ENCODE measurements at regions not wholly inside any gene's neighbourhood (a gene's known extent, or its start where the extent isn't known, plus 50 kb on each side); places are given as distances from the start of the nearest gene placed in this dataset.

DNA sequence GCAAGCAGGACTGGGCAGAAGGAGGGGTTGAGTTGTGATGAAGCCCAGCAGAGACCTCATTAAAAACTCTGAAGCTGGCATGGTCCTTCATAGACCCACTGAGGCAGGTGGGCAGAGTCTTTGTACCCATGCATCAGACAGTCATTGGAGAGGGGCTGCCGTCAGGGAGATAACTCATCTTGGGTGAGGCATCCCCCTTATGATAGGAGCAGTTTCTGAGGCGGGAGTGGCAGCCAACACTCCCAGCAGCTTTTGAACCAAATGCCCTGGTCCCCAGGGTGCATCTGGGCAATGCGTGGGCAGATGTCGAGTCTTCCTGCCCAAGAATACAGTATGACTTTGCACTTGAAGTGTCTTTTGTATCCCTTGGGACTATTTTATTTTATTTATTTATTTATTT, 68.1 kb downstream of the HTR5A start:
- ATAC-seq, result no peak
- intact Hi-C loops (cut with DNase I), result no loop called here
- no peak for DNase-seq

- ATAC-seq, result no peak
- intact Hi-C loops (cut with DNase I), result no loop called here
- DNase-seq, result no peak
Measured at GRCh38 chr7:155141562-155141961, 71.4 kb downstream of the HTR5A start.

DNA sequence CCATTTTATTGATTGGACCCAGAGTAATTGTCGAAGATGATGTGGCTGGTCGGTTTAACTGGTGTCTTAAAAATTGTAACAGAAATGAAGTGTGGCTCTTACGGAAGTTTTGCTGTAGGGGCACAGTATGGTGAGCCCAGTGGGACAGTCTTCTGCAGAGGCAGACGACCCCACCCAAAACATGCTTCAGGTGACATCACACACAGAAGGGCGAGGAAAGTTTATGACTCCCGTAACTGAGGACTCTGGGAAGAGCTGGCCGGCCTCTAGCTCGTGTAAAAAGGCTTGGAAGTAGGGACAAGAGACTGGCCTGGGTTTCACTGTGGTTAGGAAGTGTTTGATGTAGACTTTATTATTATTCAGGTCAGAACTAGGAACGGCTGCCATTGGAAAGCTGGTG, 73.3 kb downstream of the HTR5A start:
- intact Hi-C loops (cut with DNase I), result no loop called here
- DNase-seq, result no peak
- ATAC-seq, result no peak

GRCh38 chr7:155144371-155144770, 74.2 kb downstream of the HTR5A start:
- DNase-seq, result no peak

DNA sequence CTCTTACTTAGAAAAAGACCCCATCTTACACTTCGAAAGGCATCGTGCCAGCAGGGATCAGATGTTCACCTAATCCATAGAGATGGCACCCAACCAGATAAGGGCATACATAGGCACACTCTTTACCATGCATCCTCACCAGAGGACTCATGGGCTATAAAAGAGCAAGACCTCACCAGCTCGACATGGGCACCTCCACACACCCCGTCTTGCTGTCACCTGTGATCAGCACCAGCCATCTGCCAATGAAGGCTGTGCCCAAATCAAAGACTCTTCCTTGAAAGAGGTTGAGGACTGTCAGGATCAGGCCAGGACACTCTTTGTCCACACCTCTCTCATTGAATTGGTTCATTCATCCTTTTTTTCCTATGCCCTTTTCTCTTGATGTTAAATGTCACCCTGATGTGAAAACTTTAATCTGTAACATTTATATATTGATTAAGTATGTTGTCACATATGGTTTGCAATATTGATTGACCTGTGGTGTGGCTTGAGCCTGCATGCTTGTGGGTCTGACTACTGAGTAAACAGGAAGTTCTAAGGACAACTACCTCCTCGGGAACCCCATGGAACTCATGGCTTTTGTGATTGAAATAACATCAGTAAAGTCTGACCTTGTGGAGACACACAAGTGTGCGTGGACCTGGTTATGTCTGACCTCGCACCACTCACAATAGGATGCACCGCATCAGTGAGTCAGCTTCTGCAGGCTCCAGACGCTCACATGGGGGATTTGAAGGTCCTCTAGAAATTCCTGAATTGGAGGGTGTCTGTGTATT, 75.5 kb downstream of the HTR5A start:
- intact Hi-C loops (cut with DNase I), result no loop called here
- DNase-seq (no peak), ATAC-seq (no peak)

More at GRCh38 chr7:155144371-155144770, 74.2 kb downstream of the HTR5A start:
- intact Hi-C loops (cut with DNase I), result no loop called here
- ATAC-seq, result no peak

DNA sequence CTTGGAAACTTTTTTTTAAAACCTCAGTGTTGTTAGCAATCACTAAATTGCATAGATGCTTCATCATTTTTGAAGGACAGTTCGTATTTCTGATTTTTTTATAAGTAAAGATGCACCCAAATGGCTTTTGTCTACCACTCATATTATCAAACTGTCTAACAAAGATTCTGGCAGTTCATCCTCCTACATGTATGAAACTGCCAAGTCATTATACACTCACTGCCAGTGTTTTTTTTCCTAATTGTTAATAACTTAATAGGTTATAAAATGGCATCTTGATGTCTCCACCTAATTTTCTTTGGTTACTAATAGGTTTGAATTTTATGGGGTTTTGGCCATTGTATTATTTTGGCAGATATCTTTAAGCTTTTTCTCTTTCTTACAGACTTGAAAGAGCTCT, 77.0 kb downstream of the HTR5A start:
- ATAC-seq, result no peak
- intact Hi-C loops (cut with DNase I), result no loop called here

GRCh38 chr7:155147624-155148023, 77.5 kb downstream of the HTR5A start:
- DNase-seq (no peak), ATAC-seq (no peak)
- intact Hi-C loops (cut with DNase I), result no loop called here

More for the DNA sequence above, 77.0 kb downstream of the HTR5A start:
- DNase-seq, result no peak

GRCh38 chr7:155153676-155154075, 83.6 kb downstream of the HTR5A start:
- ATAC-seq, result no peak
- DNase-seq, result no peak
- intact Hi-C loops (cut with DNase I), result no loop called here

DNA sequence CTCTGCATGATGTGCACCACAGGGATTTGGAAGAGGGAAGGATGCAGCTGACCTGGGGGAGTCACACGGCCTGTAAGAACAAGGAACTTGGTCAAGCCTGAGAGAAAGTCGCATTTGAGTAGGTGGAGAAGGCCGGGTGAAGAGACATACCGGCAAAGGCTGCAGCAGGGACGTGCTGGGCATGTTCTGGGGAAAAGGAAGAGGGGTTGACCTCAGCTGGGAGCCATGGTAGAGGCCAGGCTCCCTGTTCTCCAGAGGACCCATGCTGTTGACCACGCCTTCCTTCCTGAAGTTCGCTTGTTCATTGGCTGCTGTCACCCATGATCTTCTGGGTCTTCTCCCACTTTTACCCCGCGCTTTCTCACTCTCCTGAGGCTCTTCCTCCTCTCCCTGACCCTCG, 84.5 kb downstream of the HTR5A start:
- intact Hi-C loops (cut with DNase I), result no loop called here
- ATAC-seq (no peak), DNase-seq (no peak)

DNA sequence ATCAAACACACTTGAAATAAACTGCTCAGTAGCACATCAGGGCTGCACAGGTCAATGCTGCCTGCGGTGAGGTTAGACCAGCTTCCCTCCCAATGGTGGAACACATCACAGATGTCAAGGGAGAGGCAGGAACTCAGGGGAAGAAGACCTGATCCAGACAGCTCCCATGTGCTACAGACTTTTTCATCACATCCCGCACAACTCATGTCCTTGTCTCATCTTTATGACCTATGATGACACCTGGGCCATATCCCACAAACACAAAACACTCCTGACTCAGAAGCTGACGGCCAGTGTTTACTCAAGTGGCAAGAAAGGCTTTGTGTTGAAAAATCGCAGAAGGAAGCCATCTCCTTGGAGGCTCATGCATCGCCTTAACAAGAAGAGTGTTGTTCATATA, 91.6 kb downstream of the HTR5A start:
- intact Hi-C loops (cut with DNase I), result no loop called here
- DNase-seq, result no peak
- no peak for ATAC-seq

DNA sequence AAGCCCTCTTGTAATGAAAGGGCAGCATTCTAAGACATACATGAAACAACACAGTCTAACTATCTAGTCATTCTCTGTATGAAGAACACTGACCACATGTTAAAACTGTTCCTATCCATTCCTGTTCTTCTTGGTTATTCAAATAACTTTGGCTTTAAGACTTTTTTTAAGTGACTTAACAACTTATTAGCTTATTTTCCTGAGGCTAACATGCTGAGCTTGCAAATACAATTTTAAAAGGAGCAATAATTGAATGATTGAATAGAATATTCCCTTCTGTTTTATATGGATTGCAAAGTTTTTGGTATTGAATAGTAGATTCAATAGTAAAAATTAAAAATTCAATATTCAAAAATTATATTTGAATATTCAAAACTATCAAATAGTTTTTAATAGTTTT, 92.3 kb downstream of the HTR5A start:
- intact Hi-C loops (cut with DNase I), result no loop called here
- ATAC-seq, result no peak

DNA sequence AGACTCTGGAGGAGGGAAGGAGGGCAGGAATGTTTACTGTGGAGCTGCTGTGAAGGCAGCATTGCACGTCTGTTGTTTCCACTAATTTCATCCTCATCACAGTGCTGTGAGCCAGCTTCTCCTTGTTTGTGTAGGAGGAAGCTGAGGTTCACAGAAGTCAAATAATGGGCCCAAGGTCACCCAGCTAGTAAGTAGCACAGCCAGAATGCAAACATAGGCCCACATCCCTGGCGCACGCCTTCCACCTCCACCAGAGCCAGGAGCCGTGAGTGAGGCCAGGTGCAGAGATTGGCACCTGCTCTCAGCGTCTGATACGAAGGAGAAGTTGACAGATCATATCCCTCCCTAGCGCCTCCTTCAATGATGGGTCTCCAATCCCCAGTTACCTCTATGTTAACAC, 93.6 kb downstream of the HTR5A start:
- DNase-seq (no peak), ATAC-seq (no peak)
- intact Hi-C loops (cut with DNase I), result no loop called here

More for the DNA sequence above, 92.3 kb downstream of the HTR5A start:
- DNase-seq, result no peak

DNA sequence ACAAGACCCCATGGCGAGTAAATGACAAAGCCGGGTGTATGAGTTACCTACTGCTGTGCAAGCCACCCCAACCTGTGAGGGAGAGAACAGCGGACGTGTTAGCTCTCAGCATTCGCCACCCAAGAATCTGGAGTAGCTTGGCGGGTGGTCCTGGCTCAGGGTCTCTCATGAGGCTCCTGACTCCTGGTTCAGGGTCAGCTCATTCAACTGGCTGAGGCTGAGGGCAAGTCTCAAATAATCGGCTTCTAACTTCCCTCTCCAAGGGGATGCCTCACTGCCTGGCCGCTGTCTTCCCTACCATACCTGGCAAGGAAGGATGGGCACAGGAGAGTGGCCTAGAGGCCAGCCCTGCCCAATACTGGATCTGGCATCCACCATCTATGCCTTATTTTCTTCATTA, 94.2 kb downstream of the HTR5A start:
- no peak for ATAC-seq
- no peak for DNase-seq
- intact Hi-C loops (cut with DNase I), result no loop called here

DNA sequence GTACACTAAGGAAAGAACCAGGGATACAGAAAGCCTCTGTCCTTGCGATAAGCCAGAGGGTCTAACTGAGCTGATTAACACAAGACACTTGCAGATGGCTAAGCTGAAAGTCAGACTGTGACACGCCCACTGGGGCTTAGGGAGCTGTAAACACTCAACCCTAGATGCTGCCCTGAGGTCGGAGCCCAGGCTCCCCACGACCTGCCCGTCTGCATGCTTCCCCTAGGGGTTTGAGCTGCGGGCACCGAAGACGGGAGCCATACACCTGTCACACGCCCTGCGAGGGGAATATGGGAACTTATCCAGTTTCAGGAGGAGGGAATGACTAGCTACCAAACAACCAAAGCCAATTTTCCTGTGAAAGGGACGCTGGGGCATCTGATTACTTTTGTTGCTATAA, 96.0 kb downstream of the HTR5A start:
- DNase-seq (no peak), ATAC-seq (no peak)
- intact Hi-C loops (cut with DNase I), result no loop called here

DNA sequence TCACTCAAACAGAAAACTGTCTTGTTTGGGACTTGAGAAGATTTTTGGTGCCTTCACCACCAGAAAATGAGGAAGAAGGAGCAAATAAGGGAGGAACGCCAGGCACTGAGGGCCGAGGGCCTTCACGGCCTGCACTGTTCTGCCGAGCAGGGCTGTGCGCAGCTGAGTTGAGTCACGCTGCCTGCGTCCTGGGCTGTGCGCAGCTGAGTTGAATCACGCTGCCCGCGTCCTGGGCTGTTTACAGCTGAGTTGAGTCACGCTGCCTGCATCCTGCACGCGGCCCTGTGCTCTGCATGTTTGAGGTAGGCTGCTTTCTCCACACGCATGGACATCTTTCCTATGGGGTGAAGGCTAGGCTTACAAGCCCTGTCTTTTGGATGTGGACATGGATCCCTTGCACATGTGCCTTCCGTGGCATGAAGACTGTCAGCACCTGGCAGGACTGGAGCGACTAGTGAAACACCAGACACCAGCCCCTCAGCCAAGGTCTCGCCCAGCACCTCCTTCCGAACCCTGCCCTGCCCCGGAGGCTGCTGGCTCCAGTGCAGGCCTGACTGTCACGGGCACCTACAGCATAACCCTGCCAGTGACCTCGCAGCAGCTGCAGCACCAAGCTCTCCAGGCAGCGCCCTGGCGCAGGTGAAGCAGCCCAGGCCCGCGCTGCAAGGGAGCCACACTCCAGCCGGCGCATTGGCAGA, 96.7 kb downstream of the HTR5A start:
- no peak for DNase-seq
- intact Hi-C loops (cut with DNase I), result no loop called here
- no peak for ATAC-seq

DNA sequence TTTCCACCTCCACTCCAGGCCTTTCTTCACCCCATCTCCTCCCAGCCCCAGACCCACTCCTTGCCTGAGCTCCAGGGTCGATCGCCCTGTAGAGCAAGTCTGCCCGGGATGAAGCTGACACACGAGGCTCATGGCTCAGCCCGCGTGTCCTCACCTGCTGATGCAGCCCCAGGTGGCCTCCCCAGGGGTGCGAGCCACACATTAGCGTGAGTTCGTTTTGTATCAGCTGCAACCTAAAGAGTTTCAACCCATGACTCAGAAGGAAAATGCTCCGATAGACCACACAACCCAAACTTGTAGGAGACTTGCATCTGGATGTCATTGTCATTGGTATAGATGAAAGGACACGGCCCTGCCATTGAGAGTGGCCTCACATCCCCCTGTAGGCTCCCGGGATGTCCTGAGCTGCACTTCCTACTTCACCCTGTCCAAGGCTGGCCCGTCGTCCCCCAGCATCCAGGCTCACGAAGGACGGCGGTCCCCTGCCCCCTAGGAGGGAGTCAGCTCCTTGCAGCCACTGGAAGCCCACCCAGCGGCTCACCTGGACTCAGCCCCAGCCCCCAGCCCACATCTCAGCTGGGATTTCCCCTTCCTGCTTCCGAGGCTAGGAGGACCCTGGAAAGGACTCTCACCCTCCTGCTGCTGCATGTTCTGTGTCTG, 97.7 kb downstream of the HTR5A start:
- intact Hi-C loops (cut with DNase I), result no loop called here
- ATAC-seq (no peak), DNase-seq (no peak)

GRCh38 chr7:155168597-155169480, 98.7 kb downstream of the HTR5A start:
- intact Hi-C loops (cut with DNase I), result no loop called here
- ATAC-seq (no peak), DNase-seq (no peak)

- DNase-seq, result no peak
- intact Hi-C loops (cut with DNase I), result no loop called here
- no peak for ATAC-seq
Measured at GRCh38 chr7:155169498-155170065, 99.5 kb downstream of the HTR5A start.

GRCh38 chr7:155170331-155170730, 100.2 kb downstream of the HTR5A start:
- no peak for DNase-seq
- intact Hi-C loops (cut with DNase I), result no loop called here
- ATAC-seq, result no peak
